Esophagus squamous epithelium (tissue), 5 donors: ENCODE measurements at regions not wholly inside any gene's neighbourhood (a gene's known extent, or its start where the extent isn't known, plus 50 kb on each side); places are given as distances from the start of the nearest gene placed in this dataset.

ENCODE experiments used
- DNase-seq: peaks from one replicate; lab custom pipeline; 2025; lab: John Stamatoyannopoulos, UW
- H3K27ac ChIP-seq, 4 donors: fragments of 200-600 bp; sonication (generic); one replicate each; pipeline ENCODE4 v1.5.1; 2016 to 2019; ENCODE audit warnings: mild to moderate bottlenecking in 1 of 4
- H3K27me3 ChIP-seq, 4 donors: fragments of 200-600 bp; sonication (generic); 1 replicate in 3 of 4; 2 replicates in 1 of 4; pipeline versions ENCODE4 v1.5.1 to v1.6.0; 2017 to 2021; ENCODE audit warnings: antibody characterized with exemption in 1 of 4
- H3K36me3 ChIP-seq, 3 donors: fragments of 200-600 bp; sonication (generic); one replicate each; pipeline ENCODE4 v1.5.1; 2016 to 2019
- H3K4me1 ChIP-seq, 3 donors: fragments of 200-600 bp; sonication (generic); one replicate each; pipeline ENCODE4 v1.5.1; 2017 to 2019
- H3K4me3 ChIP-seq, 4 donors: fragments of 200-600 bp; sonication (generic); 1 replicate in 3 of 4; 2 replicates in 1 of 4; pipeline ENCODE4 v1.5.1; 2016 to 2019; ENCODE audit warnings: mild to moderate bottlenecking in 2 of 4, moderate library complexity in 1 of 4
- H3K9me3 ChIP-seq, 3 donors: fragments of 200-600 bp; sonication (generic); one replicate each; pipeline ENCODE4 v1.5.1; 2016 to 2019
- CTCF ChIP-seq, 6 experiments: fragments of 450-650 bp in 4 of 6; fragments of 200-600 bp in 2 of 6; sonication (generic) in 2 of 6; IDR thresholded peaks; one replicate each; pipeline ENCODE4 v1.5.1; 2016 to 2019; ENCODE audit warnings: antibody characterized with exemption in 6 of 6, mild to moderate bottlenecking in 4 of 6, moderate library complexity in 4 of 6
- POLR2A ChIP-seq, 4 donors: fragments of 450-650 bp; IDR thresholded peaks; one replicate each; pipeline ENCODE4 v1.6.1; 2017; ENCODE audit warnings: antibody characterized with exemption in 4 of 4, mild to moderate bottlenecking in 4 of 4, moderate library complexity in 3 of 4
- WGBS, 2 donors: methylation state at CpG; one replicate each; pipeline ENCODE4 v1.1.5; 2018; 5-methylcytosine and 5-hydroxymethylcytosine counted together
- intact Hi-C: fragments of 100-400 bp; cut with DNase I; formaldehyde crosslinking; loops from one replicate; pipeline ENCODE4 v1.15.0; 2022
- donor health status: DM: yes; HTN: yes; CAD: no.

GRCh38 chr15:37574985-37575384 lies 359.5 kb upstream of the TMCO5A start:
- no peak for DNase-seq

GRCh38 chr15:37576952-37577351 lies 357.5 kb upstream of the TMCO5A start:
- H3K9me3 ChIP-seq: peaks cover 0 to 5% (median 3%) of the 10 kb centered on the region in 3 donors
- intact Hi-C loops: no loop called here
- no peak overlapping the region for H3K4me3 ChIP-seq
- H3K27me3 ChIP-seq: no peaks in the 10 kb centered on the region
- no peak for DNase-seq
- TF ChIP-seq POLR2A (IDR thresholded peaks at IDR 0.05) (no peak), CTCF (IDR thresholded peaks at IDR 0.05) (no peak)
- H3K36me3 ChIP-seq: no peaks in the 10 kb centered on the region
- no peak overlapping the region for H3K27ac ChIP-seq
- no peaks in the 10 kb centered on the region for H3K4me1 ChIP-seq
- WGBS, 2 donors: 46 to 56% methylated on average over 2 of the region's 2 CpGs

More at GRCh38 chr15:37574985-37575384, 359.5 kb upstream of the TMCO5A start:
- TF ChIP-seq CTCF (IDR thresholded peaks at IDR 0.05): no peak
- no peak for TF ChIP-seq POLR2A (IDR thresholded peaks at IDR 0.05)
- intact Hi-C loops: no loop called here
- WGBS, 2 donors: 78 to 80% methylated on average over 3 of the region's 3 CpGs
- Histone ChIP-seq H3K36me3 (no peaks in the 10 kb centered on the region), H3K27ac (no peak overlapping the region), H3K4me1 (no peaks in the 10 kb centered on the region), H3K4me3 (no peak overlapping the region), H3K9me3 (no peaks in the 10 kb centered on the region), H3K27me3 (no peaks in the 10 kb centered on the region)

- intact Hi-C loops: no loop called here
- no peak for TF ChIP-seq CTCF (IDR thresholded peaks at IDR 0.05)
- no peak for TF ChIP-seq POLR2A (IDR thresholded peaks at IDR 0.05)
These were observed 352.4 kb upstream of the TMCO5A start for GRCh38 chr15:37581866-37582532.

GRCh38 chr15:37582852-37583251 lies 351.6 kb upstream of the TMCO5A start:
- intact Hi-C loops: no loop called here
- DNase-seq: no peak
- WGBS, 2 donors: 100% methylated on average over 1 of the region's 5 CpGs; no CpG with 5 or more reads in 1 of the 2 donors
- Histone ChIP-seq H3K27ac (no peak overlapping the region), H3K36me3 (no peaks in the 10 kb centered on the region), H3K4me3 (no peak overlapping the region), H3K4me1 (peaks cover 0 to 8% (median 0%) of the 10 kb centered on the region in 3 donors), H3K27me3 (no peaks in the 10 kb centered on the region), H3K9me3 (peaks cover 0 to 20% (median 11%) of the 10 kb centered on the region in 3 donors)
- no peak for TF ChIP-seq CTCF (IDR thresholded peaks at IDR 0.05)
- no peak for TF ChIP-seq POLR2A (IDR thresholded peaks at IDR 0.05)

More at GRCh38 chr15:37581866-37582532, 352.4 kb upstream of the TMCO5A start:
- no peak for DNase-seq
- Histone ChIP-seq H3K4me3 (no peak overlapping the region), H3K36me3 (no peaks in the 10 kb centered on the region), H3K9me3 (peaks cover 0 to 20% (median 11%) of the 10 kb centered on the region in 3 donors), H3K27me3 (no peaks in the 10 kb centered on the region), H3K27ac (no peak overlapping the region), H3K4me1 (peaks cover 0 to 5% (median 0%) of the 10 kb centered on the region in 3 donors)
- 78 to 89% methylated on average over 6 to 11 of the region's 25 CpGs for WGBS, 2 donors

GRCh38 chr15:37586011-37586583 lies 348.3 kb upstream of the TMCO5A start:
- no peak overlapping the region for H3K4me3 ChIP-seq
- intact Hi-C loops: no loop called here
- 86 to 87% methylated on average over 3 to 8 of the region's 10 CpGs for WGBS, 2 donors

More at GRCh38 chr15:37586011-37586583, 348.3 kb upstream of the TMCO5A start:
- H3K4me1 ChIP-seq: peaks cover 0 to 8% (median 0%) of the 10 kb centered on the region in 3 donors
- H3K9me3 ChIP-seq: peaks cover 0 to 20% (median 11%) of the 10 kb centered on the region in 3 donors
- no peak for DNase-seq
- no peaks in the 10 kb centered on the region for H3K27me3 ChIP-seq
- H3K27ac ChIP-seq: no peak overlapping the region
- TF ChIP-seq CTCF (IDR thresholded peaks at IDR 0.05) (no peak), POLR2A (IDR thresholded peaks at IDR 0.05) (no peak)
- no peaks in the 10 kb centered on the region for H3K36me3 ChIP-seq
